ENCODE measurements at regions not wholly inside any gene's neighbourhood (a gene's known extent, or its start where the extent isn't known, plus 50 kb on each side); places are given as distances from the start of the nearest gene placed in this dataset.
"Not testable (repeated sequence)": the region's sequence is repeated elsewhere in the genome, so short reads cannot be mapped to it uniquely, and the experiment has no call there.

- no peaks in the 10 kb centered on the region for H3K4me1 Mint-ChIP-seq
- H3K36me3 Mint-ChIP-seq (ENCODE audit: low read depth), result no peaks in the 10 kb centered on the region
- H3K4me3 Mint-ChIP-seq, result no peak overlapping the region
- H3K9me3 Mint-ChIP-seq, result peaks cover 16% of the 10 kb centered on the region
- DNase-seq, result no peak
- ATAC-seq, result no peak
- no peak overlapping the region for H3K27ac Mint-ChIP-seq
- no peaks in the 10 kb centered on the region for H3K27me3 Mint-ChIP-seq
Observed at GRCh38 chr1:189315035-189315901, 1162.4 kb downstream of the BRINP3 start.

- H3K27me3 Mint-ChIP-seq, result no peaks in the 10 kb centered on the region
- H3K4me3 Mint-ChIP-seq, result no peak overlapping the region
- no peak overlapping the region for H3K27ac Mint-ChIP-seq
- no peaks in the 10 kb centered on the region for H3K36me3 Mint-ChIP-seq (ENCODE audit: low read depth)
- ATAC-seq, result no peak
- H3K9me3 Mint-ChIP-seq, result peaks cover 8% of the 10 kb centered on the region
- DNase-seq, result no peak
- no peaks in the 10 kb centered on the region for H3K4me1 Mint-ChIP-seq
Observed at GRCh38 chr1:189323091-189323490, 1154.6 kb downstream of the BRINP3 start.

GRCh38 chr1:189331071-189331470, 1146.6 kb downstream of the BRINP3 start:
- DNase-seq; H3K27me3 Mint-ChIP-seq; ATAC-seq; H3K4me1 Mint-ChIP-seq; H3K27ac Mint-ChIP-seq; H3K4me3 Mint-ChIP-seq; H3K36me3 Mint-ChIP-seq (ENCODE audit: low read depth): not testable (repeated sequence)
- H3K9me3 Mint-ChIP-seq, result peaks cover 19% of the 10 kb centered on the region

GRCh38 chr1:189336115-189337100, 1141.3 kb downstream of the BRINP3 start:
- no peak overlapping the region for H3K27ac Mint-ChIP-seq
- no peaks in the 10 kb centered on the region for H3K4me1 Mint-ChIP-seq
- ATAC-seq (no peak), DNase-seq (no peak)
- no peaks in the 10 kb centered on the region for H3K27me3 Mint-ChIP-seq
- no peak overlapping the region for H3K4me3 Mint-ChIP-seq
- peaks cover 7% of the 10 kb centered on the region for H3K9me3 Mint-ChIP-seq
- no peaks in the 10 kb centered on the region for H3K36me3 Mint-ChIP-seq (ENCODE audit: low read depth)

- Mint-ChIP-seq H3K9me3 (peaks cover 5% of the 10 kb centered on the region), H3K27me3 (no peaks in the 10 kb centered on the region), H3K4me1 (no peaks in the 10 kb centered on the region), H3K36me3 (ENCODE audit: low read depth) (no peaks in the 10 kb centered on the region), H3K4me3 (no peak overlapping the region), H3K27ac (no peak overlapping the region)
- no peak for DNase-seq
- no peak for ATAC-seq
Observed at GRCh38 chr1:189349607-189350006, 1128.1 kb downstream of the BRINP3 start.

GRCh38 chr1:189350983-189351616, 1126.6 kb downstream of the BRINP3 start:
- ATAC-seq, result no peak
- DNase-seq, result no peak
- Mint-ChIP-seq H3K9me3 (peaks cover 11% of the 10 kb centered on the region), H3K36me3 (ENCODE audit: low read depth) (no peaks in the 10 kb centered on the region), H3K27me3 (no peaks in the 10 kb centered on the region), H3K4me1 (no peaks in the 10 kb centered on the region), H3K4me3 (no peak overlapping the region), H3K27ac (no peak overlapping the region)

GRCh38 chr1:189351960-189352359, 1125.7 kb downstream of the BRINP3 start:
- no peak for DNase-seq
- no peak for ATAC-seq
- Mint-ChIP-seq H3K27me3 (no peaks in the 10 kb centered on the region), H3K36me3 (ENCODE audit: low read depth) (no peaks in the 10 kb centered on the region), H3K4me1 (no peaks in the 10 kb centered on the region), H3K4me3 (no peak overlapping the region), H3K27ac (no peak overlapping the region), H3K9me3 (peaks cover 11% of the 10 kb centered on the region)

- ATAC-seq, result no peak
- Mint-ChIP-seq H3K4me3 (no peak overlapping the region), H3K27ac (no peak overlapping the region), H3K9me3 (peaks cover 15% of the 10 kb centered on the region), H3K4me1 (no peaks in the 10 kb centered on the region), H3K36me3 (ENCODE audit: low read depth) (no peaks in the 10 kb centered on the region), H3K27me3 (no peaks in the 10 kb centered on the region)
- DNase-seq, result no peak
Observed at GRCh38 chr1:189356206-189356605, 1121.5 kb downstream of the BRINP3 start.

- H3K4me3 Mint-ChIP-seq, result no peak overlapping the region
- H3K4me1 Mint-ChIP-seq, result no peaks in the 10 kb centered on the region
- H3K9me3 Mint-ChIP-seq, result peaks cover 15% of the 10 kb centered on the region
- H3K36me3 Mint-ChIP-seq (ENCODE audit: low read depth), result no peaks in the 10 kb centered on the region
- H3K27me3 Mint-ChIP-seq, result no peaks in the 10 kb centered on the region
- ATAC-seq (no peak), DNase-seq (no peak)
- H3K27ac Mint-ChIP-seq, result no peak overlapping the region
Observed at GRCh38 chr1:189357317-189357716, 1120.3 kb downstream of the BRINP3 start.

- H3K4me3 Mint-ChIP-seq, result no peak overlapping the region
- peaks cover 11% of the 10 kb centered on the region for H3K9me3 Mint-ChIP-seq
- no peak overlapping the region for H3K27ac Mint-ChIP-seq
- no peak for ATAC-seq
- no peak for DNase-seq
- H3K4me1 Mint-ChIP-seq, result no peaks in the 10 kb centered on the region
- no peaks in the 10 kb centered on the region for H3K36me3 Mint-ChIP-seq (ENCODE audit: low read depth)
- H3K27me3 Mint-ChIP-seq, result no peaks in the 10 kb centered on the region
Observed at GRCh38 chr1:189369612-189370011, 1108.1 kb downstream of the BRINP3 start.

GRCh38 chr1:189374816-189375215, 1102.8 kb downstream of the BRINP3 start:
- ATAC-seq (no peak), DNase-seq (no peak)
- H3K4me3 Mint-ChIP-seq, result no peak overlapping the region
- no peaks in the 10 kb centered on the region for H3K36me3 Mint-ChIP-seq (ENCODE audit: low read depth)
- no peaks in the 10 kb centered on the region for H3K27me3 Mint-ChIP-seq
- H3K9me3 Mint-ChIP-seq, result peaks cover 24% of the 10 kb centered on the region
- H3K4me1 Mint-ChIP-seq, result no peaks in the 10 kb centered on the region
- no peak overlapping the region for H3K27ac Mint-ChIP-seq

- Mint-ChIP-seq H3K36me3 (ENCODE audit: low read depth) (peaks cover 1% of the 10 kb centered on the region), H3K27me3 (no peaks in the 10 kb centered on the region), H3K9me3 (peaks cover 18% of the 10 kb centered on the region), H3K27ac (no peak overlapping the region), H3K4me1 (no peaks in the 10 kb centered on the region), H3K4me3 (no peak overlapping the region)
- DNase-seq (no peak), ATAC-seq (no peak)
Observed at GRCh38 chr1:189405419-189405818, 1072.2 kb downstream of the BRINP3 start.

GRCh38 chr1:189409774-189410173, 1067.9 kb downstream of the BRINP3 start:
- no peaks in the 10 kb centered on the region for H3K36me3 Mint-ChIP-seq (ENCODE audit: low read depth)
- no peak overlapping the region for H3K27ac Mint-ChIP-seq
- H3K9me3 Mint-ChIP-seq, result peaks cover 25% of the 10 kb centered on the region
- DNase-seq (no peak), ATAC-seq (no peak)
- no peaks in the 10 kb centered on the region for H3K4me1 Mint-ChIP-seq
- no peak overlapping the region for H3K4me3 Mint-ChIP-seq
- H3K27me3 Mint-ChIP-seq, result no peaks in the 10 kb centered on the region

GRCh38 chr1:189424746-189425331, 1052.8 kb downstream of the BRINP3 start:
- Mint-ChIP-seq H3K27ac (no peak overlapping the region), H3K36me3 (ENCODE audit: low read depth) (no peaks in the 10 kb centered on the region), H3K4me1 (no peaks in the 10 kb centered on the region), H3K4me3 (no peak overlapping the region), H3K27me3 (no peaks in the 10 kb centered on the region), H3K9me3 (no peaks in the 10 kb centered on the region)
- no peak for DNase-seq
- ATAC-seq, result no peak

Data from activated naive CD8-positive, alpha-beta T cell treated with anti-CD3 and anti-CD28 coated beads, Interleukin-2, amount 50 U/mL, for 24 hours (primary cell).